Right ventricle myocardium inferior (tissue), 1 donor: ENCODE measurements at regions not wholly inside any gene's neighbourhood (a gene's known extent, or its start where the extent isn't known, plus 50 kb on each side); places are given as distances from the start of the nearest gene placed in this dataset.

Source experiments
- ATAC-seq: fragments of 200-7000 bp; cut with Tn5 transposase; one replicate; pipeline ENCODE4 v1.9.1; 2020; ENCODE audit warnings: mild to moderate bottlenecking, moderate library complexity
- DNase-seq: peaks from one replicate; pipeline ENCODE4 v3.0.0; 2021; ENCODE audit errors: missing footprints
- intact Hi-C: fragments of 100-400 bp; cut with DNase I; formaldehyde crosslinking; loops from one replicate; pipeline ENCODE4 v1.11.0; 2022
- donor health status: DM: no; HTN: yes; CAD: no; lungs with severe emphysema.

DNA sequence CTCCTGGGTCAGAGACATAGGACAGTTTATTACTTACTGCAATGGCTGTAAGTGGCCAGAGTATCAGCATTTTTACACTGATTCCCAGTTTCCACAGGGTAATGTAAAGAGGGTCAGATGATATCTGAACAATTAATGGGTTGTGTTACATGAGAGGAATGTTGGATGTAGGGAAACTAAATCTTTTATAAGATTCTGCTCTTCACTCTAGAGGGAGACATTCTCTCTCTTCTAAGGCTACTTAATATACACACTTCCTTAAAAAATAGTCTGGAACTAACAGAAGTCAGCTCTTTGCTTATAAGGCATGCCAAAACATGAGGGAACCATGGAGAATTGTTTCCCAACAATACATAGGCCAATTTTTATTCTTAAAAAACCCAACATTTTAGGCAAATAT lies 389.8 kb downstream of the ETNK1 start:
- intact Hi-C loops: no loop called here
- ATAC-seq (no peak), DNase-seq (no peak)

GRCh38 chr12:23025372-23026016 lies 400.5 kb downstream of the ETNK1 start:
- ATAC-seq (no peak), DNase-seq (no peak)
- intact Hi-C loops: no loop called here

GRCh38 chr12:23028158-23028802 lies 403.3 kb downstream of the ETNK1 start:
- ATAC-seq: no peak
- DNase-seq: no peak
- intact Hi-C loops: no loop called here

DNA sequence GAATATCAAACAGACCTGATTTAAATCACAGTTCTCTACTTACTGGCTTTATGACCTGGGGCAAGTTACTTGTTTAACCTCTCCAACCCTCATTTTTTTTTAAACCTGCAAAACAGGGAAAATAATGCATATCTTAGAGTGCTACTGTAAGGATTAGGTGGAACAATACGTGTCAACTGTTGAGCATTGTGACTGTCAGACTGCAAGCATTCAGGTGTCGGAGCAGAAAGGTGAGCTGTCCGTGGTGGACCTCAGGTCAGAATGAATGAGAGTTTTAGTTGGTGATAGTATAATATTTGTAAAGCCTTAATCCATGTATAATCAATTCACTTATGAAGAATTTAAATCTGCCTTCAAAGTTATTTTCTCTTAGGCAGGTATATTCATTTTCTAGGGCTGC lies 404.2 kb downstream of the ETNK1 start:
- no peak for DNase-seq
- no peak for ATAC-seq
- intact Hi-C loops: no loop called here

- ATAC-seq (no peak), DNase-seq (no peak)
- intact Hi-C loops: no loop called here
Measured at GRCh38 chr12:23039834-23040233, 414.9 kb downstream of the ETNK1 start.

DNA sequence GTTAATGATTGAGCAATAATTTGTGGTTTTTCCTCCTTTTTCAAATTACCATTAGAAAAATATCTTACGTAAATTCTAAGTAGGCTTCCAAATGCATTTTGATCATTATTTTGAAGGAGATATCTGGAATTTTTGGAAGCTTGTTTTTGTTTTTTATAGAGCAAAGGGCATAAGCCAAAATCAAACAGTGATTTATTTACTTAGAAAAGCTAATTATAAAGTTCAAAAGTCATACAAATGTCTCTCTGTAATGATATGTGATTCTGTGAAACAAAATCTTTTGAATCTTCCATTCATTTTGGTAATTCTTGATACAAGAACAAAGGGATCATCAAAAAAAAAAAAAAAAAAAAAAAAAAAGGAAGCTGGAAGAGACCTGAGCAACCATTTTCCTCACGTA lies 416.8 kb downstream of the ETNK1 start:
- no peak for ATAC-seq
- intact Hi-C loops: no loop called here
- DNase-seq: no peak

DNA sequence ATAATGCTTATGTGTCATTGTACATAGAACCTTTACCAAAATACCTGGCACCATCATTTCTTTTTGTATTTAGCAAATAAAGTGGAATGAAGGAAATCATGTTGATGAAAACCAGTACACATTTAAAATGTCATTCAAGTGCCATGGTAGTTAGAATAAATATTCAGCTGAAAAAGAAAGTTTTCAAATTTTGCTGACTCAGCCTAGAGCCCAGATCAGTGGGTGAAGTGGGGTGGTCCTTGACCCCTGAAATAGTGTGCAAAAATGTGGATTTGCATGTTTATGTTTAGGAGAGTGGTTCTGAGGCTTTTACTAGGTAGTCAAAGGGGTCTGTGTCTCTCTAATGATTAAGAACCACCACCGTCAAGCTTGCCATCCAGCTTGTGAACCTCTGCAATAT lies 418.7 kb downstream of the ETNK1 start:
- no peak for DNase-seq
- intact Hi-C loops: no loop called here
- no peak for ATAC-seq

DNA sequence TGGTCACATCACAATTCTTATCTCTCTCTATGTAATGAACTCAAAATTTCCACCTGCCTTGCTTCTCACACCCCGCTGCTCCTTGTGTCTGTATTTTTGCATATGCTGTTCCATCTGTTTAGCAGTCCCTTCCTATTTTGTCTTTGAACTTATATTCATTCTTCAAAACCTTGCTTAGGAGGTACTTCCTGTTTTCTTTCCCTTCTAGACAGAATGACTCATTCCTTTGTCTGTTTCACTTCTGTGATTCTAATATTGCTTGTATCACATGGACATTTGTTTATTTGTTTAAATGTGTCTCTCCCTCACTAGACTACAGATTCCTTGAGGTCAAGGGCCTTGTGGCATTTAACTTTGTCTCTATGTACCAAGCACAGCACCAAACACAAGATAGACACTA lies 424.2 kb downstream of the ETNK1 start:
- ATAC-seq (no peak), DNase-seq (no peak)
- intact Hi-C loops: no loop called here

- no peak for DNase-seq
- no peak for ATAC-seq
- intact Hi-C loops: loop anchor here (2.0 kb wide), 1 partner anchor 198 kb away; no protein-coding TSS in a partner anchor
Measured at GRCh38 chr12:23055004-23055403, 430.0 kb downstream of the ETNK1 start.

GRCh38 chr12:23057571-23057970 lies 432.6 kb downstream of the ETNK1 start:
- ATAC-seq: no peak

DNA sequence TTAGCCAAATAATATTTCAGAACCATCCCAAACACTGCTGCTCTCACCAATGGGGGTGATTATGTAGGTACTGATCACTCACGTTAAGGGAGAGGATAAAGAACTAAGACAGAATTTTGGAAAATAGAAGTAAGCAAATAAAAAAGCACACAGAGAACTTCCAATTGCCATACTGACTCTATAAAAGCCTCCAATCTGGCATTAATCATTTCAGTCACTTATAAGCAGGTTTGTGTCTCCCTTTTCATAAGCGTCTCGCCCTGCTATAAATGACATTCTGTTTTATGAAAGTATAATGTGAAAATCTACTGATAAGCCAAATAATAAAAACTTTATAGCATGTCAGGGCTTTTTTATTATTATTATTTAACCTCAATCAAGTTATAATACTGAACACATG lies 435.2 kb downstream of the ETNK1 start:
- DNase-seq (no peak), ATAC-seq (no peak)
- intact Hi-C loops: no loop called here

More at GRCh38 chr12:23057571-23057970, 432.6 kb downstream of the ETNK1 start:
- intact Hi-C loops: no loop called here
- no peak for DNase-seq

- DNase-seq (no peak), ATAC-seq (no peak)
- intact Hi-C loops: no loop called here
Measured at GRCh38 chr12:23063206-23063605, 438.2 kb downstream of the ETNK1 start.

GRCh38 chr12:23066095-23066494 lies 441.1 kb downstream of the ETNK1 start:
- DNase-seq: no peak
- intact Hi-C loops: no loop called here
- ATAC-seq: no peak

DNA sequence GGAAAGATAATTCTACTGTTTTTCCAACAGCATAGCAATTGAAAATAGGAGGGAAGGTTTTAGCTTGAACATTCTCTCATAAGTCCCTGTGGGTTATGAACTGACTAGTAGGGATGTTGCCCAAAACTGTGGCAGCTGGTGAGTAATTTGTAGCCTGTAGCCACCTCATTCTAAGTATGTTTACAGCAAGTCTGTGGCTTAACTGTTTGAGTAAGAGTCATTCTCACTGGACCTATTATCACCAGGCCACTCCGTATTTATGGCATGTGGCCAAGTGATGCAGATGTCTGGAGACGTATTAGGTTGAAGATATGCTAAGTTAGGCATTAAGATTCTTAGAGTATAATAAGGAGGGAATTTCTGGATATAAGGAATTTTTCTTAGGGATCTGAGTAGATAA lies 458.3 kb downstream of the ETNK1 start:
- ATAC-seq: no peak
- no peak for DNase-seq
- intact Hi-C loops: no loop called here

GRCh38 chr12:23084236-23084995 lies 459.4 kb downstream of the ETNK1 start:
- intact Hi-C loops: no loop called here
- ATAC-seq (no peak), DNase-seq (no peak)

DNA sequence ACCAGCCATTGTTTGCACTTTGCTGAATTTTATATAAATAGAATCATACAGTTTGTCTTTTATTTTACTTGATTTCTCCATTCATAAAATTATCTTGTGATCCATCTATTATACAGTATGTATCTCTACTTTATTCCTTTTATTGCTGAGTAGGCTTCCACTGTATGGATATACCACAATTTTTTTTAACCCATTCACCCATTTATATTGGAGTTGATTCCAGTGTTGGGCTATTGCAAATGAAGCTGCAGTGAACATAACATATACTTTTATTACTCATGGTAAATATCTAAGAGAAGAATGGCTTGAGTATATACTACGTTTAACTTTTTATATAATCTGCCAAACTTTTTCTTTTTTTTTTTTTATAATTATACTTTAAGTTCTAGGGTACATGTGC lies 463.6 kb downstream of the ETNK1 start:
- ATAC-seq: no peak
- no peak for DNase-seq
- intact Hi-C loops: no loop called here

- DNase-seq (no peak), ATAC-seq (no peak)
- intact Hi-C loops: no loop called here
Measured at GRCh38 chr12:23093488-23093887, 468.5 kb downstream of the ETNK1 start.

GRCh38 chr12:23096321-23096720 lies 471.4 kb downstream of the ETNK1 start:
- intact Hi-C loops: no loop called here
- DNase-seq (no peak), ATAC-seq (no peak)

DNA sequence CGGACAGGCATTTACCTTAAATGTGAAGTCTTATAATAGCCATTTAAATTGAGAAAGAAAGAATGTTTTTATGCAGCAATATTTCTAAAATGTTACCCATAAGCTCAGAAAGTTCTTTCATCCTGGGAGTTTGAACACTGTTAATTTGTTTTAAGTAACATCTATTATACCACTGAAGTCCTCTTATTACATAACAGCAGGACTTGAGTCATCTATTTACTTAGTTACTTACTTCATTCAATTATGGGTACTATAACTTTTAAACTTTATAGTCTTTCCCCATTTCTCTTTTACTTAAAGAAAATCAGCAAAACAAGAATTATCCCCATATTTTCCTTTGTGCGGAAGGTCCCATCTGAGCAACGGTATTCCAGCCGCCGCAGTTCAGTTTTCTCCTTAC lies 473.1 kb downstream of the ETNK1 start:
- ATAC-seq (no peak), DNase-seq (no peak)
- intact Hi-C loops: no loop called here

GRCh38 chr12:23098517-23098916 lies 473.5 kb downstream of the ETNK1 start:
- intact Hi-C loops: no loop called here
- DNase-seq (no peak), ATAC-seq (no peak)
